ENCODE measurements at regions not wholly inside any gene's neighbourhood (a gene's known extent, or its start where the extent isn't known, plus 50 kb on each side); places are given as distances from the start of the nearest gene placed in this dataset.

DNA sequence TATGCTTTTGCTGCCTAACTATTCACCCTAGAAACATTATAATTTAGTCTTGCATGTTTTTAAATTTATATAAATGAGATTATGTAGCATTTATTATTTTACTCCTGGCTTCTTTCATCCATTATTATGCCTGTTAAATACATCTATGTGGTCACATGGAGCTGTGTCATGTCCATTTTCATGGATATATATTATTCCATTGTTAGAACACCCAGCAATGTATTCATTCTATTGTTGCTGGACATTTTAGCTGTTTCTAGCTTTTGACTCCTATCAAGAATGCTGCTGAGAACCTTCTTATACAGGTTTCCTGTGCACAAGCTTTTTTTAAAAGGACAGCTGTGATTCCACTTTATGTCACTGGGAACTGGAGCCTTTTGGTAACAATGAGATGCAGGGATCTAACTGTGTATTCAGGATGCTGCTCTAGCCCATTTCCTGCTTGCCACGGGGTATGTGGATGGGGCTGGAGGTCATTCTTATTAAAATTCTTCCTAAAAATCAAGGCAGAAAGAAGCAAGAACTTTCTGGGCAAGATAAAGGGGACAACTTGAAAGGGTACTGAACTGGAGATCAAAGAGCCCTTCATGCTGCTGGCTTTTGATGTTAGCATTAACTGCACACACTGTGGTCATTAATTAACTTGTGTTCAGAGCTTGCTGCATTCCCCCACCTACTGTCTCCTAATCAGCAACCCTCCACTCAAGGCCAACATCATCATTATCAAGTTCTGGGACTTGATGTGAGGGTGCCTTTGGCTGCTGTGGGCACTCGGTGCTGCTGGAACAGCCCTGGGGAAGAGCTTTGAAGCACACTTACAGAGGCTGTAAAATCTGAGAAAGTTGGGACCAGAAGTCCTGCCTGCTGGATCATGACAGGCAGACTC is 96.6 kb upstream of the AKIRIN2 start:
- no peak for DNase-seq

DNA sequence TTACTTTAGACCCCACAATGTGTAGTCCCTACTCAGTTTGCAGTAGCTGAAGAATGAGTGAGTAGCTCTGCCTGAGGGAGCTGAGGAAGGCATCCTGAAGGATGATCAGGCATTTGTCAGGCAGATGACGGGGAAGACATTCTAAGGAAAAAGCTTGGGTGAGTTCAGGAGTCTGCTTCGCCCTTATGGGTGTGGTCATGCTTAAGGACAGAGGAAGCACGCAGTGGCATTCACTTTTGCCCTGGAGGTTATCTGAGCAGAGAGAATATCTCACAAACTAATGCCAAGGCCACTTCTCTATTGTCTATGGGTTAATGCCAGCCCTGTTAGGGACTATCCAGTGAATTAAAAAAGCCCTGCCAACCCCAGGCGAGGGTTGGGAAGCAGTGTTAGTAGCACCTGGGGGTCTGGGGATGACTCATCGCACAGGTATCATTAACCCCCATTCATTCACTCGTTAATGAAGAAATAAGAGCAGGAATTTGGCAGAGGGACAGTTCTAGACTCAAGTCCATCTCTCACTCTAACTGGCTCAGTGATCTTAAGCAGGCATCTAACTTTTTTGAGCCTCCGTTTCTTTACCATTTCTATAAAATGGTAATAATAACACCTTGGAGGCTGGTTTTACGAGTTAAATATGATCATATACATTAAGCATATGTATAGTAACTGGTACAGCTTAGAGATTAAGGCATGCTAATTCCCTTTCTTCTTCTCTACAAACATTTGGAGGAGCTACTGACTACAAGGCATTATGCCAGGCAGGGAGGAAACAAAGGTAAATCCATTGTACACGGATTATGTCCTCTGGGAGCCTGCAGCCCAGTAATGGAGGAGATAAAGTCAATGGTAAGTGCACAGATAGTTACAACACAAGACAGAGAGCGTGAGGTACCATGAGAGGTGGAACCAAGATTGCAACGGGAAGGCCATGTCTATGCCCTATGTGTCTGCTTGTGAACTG is 93.2 kb upstream of the AKIRIN2 start:
- DNase-seq: no peak

DNA sequence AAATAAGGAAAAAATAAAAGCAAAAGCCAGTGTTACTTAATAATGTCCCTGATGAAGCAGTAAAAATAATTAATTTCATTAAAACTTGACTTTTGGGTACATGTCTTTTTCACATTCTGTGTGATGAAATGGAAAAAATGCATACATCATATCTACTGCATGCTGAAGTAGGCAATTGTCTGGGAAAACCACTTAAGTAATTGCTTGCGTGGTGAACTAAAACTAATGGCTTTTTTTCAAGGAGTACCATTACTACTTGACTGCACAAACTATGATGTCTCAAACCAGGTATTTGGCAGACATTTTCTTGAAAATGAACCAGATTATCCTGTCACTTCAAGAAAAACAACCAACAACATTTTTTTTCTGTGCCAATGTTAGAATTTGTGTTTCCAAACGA is 91.3 kb upstream of the AKIRIN2 start:
- no peak for DNase-seq

DNA sequence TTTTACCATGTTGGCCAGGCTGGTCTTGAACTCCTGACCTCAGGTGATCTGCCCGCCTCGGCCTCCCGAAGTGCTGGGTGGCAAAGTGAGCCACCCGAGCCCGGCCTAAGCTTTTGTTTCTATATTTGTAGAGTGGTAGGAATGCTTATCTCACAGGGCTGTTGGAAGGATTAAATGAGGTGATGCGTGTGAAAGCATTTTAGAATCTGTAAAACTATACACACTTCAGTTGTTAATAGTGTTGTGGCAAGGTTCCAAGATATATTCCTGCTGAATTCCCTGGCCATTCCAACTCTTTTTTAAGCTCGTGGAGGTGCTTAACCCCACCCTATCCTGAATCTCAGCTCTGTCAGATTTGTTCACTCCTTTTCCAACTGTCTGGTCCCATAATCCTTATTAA is 89.9 kb upstream of the AKIRIN2 start:
- no peak for DNase-seq

DNA sequence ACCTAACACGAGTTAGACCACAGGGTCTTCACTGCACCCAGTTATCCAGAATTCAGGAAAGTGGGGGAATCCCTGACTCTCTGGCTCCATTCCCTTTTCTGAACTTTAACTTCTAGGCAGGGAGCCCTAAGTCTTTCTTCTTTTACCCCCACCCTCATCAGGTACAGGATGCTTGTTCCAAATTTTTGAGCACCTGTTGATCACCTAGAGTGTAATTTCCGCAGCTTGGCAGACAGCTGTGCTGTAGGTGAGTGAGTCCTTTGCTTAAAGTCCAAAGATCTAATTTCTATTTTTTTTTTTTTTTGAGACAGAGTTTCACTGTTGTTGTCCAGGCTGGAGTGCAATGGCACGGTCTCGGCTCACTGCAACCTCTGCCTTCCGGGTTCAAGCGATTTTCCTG is 89.5 kb upstream of the AKIRIN2 start:
- DNase-seq: no peak

DNA sequence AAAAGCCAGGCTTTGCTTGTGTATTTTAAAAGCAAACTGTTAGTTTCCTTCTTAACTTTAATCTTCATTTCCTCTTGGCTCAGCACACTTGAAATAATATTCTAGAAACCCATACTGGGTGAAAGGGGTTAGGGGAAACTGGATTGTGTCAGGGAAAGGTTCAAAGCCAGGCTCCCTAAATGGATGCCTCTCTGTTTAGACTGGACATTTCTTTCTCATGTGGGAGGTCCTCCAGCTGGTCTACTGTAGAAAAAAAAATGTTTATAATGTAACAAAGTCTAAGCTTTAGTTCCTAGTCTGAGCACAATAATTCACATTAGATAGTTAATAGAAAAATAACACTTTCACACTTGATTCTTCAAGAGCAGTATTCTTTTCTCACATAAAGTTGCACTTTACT is 89.0 kb upstream of the AKIRIN2 start:
- no peak for DNase-seq

DNA sequence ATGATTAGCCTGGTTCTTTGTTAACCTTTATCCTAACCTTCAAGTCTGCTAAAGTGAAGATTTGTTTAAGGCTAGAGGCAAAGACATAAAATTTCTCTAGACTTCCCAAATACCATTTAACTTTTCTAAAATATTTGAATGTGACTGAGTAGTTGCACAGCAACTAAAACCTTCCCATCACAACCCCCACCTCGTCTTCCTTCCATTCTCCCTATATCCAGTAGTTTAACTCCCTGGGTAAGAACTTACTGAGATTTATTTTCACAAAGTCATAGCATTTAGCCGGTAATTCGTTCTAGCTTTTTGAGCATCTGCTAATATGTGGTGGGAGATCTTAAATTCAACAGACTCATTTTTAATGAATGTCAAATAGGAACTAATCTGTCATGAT is 87.9 kb upstream of the AKIRIN2 start:
- DNase-seq: no peak

DNA sequence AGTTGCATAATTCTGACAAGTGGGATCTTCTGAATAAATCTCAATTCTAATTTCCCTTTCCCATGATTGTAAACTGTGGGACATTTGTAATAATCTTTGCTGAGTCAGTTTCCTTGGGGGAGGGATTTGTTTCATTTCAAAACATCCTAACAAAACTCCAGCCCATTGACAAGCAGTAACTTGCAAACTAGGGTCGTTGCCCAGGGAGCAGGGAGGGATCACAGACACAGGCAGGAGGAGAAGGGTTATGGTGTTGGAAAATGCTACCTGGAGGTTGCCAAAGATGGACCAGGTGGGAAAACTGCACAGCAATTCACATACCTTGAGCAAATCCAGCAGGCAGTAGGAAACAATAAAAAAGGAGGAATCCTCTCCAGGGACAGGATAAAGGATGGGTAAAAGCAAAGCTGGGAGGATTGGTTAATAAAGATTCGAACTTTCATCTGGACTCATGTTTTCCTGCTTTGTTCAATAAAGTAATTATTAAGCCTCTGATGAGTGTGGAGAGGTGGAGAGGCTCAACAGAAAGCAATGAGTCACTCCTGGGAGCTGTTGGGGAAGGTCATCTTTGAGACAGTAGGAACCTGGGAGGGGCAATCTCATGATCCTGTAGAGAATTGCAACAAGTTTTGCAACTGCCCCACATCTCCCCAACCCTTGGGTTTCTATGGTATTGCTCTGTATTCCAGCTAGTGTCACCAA is 87.3 kb upstream of the AKIRIN2 start:
- no peak for DNase-seq

DNA sequence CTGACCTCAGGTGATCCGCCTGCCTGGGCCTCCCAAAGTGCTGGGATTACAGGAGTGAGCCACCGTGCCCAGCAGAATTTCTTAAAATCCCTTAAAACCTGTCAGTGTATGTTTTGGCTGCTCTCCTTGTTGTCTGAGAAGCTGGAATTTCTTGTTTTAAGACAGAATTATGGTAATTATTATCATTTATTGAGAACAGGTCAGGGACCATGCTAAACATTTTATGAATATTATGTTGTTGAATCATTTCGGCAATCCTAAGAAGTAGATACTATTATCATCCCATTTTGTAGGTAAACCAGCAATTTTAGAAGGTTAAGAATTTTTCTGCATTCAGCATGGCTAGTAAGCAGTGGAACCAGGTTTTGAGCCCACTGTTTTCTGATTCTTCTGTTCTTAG is 86.1 kb upstream of the AKIRIN2 start:
- DNase-seq: no peak

DNA sequence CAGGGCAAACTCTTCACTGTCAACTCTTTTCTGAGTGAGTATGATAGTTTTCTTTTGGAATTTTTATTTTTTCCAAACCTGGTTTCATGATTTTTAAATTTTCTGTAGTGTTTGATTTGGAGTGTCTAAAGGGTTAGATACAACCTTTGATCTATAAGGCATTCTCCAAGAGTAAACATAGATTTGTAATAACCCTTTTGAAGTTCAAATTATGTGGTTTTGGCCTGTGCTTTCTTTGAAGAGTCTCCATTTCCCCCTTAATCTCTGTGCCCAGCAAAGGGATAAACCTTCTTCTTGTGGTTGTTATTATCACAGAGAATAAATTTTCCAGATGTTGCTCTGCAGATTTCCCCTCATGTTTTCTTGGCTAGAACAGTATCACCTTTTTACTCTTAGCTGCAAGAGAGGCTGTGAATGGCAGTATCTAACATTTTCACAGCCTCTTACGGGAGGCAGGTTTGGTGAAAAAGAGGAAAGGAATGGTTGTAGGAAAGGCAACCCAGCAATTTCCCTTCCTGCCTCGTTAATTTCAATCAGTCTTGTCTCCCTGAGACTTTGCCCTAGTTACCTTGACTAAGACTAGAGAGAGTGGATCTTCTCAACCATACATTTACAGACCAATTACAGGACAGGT is 83.3 kb upstream of the AKIRIN2 start:
- no peak for DNase-seq

DNA sequence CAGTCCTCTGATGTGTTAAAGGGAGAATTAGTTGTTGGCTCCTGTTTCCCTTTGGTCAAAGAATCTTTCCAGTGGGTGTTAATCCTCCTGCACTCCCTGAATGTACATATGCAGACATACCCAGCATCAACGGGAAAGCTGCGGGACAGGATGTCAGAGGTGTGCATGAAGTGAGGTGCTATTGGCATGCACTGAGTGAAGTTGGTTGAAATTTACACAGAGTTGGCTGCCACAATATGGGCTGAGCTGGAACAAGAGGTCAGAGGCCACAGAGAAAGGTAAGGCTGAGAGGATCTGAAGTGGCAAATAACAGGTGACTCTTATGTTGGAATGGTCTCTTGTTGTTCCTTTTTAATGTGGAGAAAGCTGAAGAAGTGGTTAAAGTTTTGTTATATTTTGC is 82.7 kb upstream of the AKIRIN2 start:
- no peak for DNase-seq

DNA sequence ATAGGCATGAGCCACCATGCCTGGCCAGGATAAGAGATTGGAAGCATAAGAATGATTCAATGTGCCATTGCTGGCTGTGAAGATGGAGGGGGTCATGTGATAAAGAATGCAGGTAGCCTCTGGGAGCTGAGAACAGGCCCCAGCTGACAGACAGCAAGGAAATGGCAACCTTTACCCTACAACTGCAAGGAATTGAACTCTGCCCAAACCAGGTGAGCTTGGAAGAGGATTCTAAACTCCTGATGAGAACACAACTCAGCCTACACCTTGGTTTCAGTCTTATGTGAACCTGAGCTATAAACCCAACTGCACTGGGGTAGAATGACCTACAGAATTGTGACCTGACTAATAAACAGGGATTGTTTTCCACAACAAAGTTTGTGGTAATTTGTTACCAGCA is 82.0 kb upstream of the AKIRIN2 start:
- no peak for DNase-seq

DNA sequence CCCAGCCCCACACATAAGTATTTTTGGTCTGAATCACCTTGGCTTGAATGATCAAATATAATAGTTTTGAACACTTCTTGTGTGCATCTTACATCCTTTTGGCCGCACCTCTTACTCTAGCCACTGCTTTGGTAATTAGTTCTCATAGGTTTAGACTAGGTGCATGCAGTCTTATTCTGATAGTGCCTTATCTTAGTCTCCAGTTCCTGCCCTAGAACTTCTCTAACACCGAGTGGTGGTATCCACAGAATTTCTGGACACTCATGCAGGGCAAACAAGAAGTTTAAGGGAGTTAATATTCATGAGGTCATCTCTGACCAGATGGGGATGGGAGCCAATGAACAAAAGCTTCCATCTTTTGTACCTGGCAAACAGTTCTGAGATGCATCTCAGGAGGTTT is 77.5 kb upstream of the AKIRIN2 start:
- no peak for DNase-seq

DNA sequence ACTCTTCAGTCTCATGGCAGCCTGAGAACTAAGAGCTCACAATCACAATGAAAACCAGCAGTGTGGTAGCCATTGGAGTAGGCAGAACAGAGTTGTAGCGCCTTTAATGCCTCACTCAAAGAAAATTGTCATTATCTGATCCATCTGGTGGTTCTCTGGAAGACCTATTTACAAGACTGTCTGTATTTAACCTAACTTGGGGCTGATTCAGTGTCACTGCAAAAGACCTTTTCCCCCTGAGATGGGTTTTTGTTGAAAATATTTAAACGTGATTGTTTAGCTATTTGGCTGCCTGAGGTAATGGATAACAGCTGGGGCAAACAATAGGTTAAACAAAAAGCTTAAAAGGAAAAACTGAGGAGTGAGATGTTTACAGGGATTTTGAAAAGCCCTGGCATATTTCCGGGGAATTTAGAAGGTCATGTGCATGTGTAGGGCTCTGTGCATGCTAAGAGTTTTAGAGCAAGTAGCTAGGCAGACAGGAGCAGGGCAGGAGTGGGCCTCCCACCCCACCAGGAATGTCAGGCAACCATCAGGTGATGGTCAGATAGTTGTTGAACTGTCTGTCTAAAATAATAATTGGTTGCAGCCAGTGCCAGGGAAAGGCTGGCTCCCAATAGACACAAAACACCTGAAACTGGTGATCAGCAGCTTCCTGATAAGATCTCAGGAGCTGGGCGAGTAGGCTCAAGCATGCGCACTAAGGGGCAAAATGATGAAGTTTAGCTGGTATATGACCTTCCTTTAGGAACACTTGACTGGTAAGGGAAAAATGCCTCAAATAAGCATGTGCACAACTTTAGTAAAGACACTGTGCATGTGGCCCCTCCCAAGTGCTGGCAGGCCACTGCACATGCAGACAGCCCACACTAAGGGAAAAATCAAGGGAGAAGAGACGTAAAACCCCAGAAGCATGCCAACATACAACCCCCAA is 70.8 kb upstream of the AKIRIN2 start:
- DNase-seq: no peak

DNA sequence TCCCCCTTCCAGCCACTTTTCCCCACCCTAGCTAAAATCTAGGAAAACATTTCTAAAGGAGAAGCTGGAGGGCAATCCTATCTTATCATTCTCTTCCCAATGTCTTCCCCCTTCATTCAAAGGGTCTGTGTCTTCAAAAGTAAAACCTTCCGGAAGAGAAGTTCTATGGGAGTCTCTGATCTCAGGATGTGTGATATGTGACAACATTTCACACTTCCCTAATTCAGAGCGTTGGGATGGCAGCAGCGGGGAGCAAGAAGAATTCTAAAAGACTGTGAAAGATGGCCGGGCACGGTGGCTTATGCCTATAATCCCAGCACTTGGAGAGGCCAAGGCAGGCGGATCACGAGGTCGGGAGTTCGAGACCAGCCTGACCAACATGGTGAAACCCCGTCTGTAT is 65.4 kb upstream of the AKIRIN2 start:
- DNase-seq: no peak

DNA sequence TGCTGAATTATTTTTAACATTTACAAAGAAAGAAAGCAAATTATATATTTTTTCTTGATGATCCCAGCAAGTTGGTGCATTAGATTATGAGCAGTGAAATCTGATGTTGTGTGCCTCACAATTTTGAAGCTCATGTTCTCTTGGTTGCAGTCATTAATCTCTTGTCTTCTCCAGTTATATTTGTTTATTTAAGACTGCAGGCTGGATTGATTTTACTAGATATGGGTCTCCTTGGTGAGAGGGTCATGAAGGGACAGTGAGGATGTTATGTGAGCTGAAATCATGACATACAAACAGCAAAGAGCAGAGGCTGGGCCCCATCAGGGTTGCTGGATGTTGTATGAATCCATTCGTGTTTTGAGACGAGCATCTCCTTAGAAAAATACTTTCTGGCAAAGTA is 64.2 kb upstream of the AKIRIN2 start:
- DNase-seq: no peak

DNA sequence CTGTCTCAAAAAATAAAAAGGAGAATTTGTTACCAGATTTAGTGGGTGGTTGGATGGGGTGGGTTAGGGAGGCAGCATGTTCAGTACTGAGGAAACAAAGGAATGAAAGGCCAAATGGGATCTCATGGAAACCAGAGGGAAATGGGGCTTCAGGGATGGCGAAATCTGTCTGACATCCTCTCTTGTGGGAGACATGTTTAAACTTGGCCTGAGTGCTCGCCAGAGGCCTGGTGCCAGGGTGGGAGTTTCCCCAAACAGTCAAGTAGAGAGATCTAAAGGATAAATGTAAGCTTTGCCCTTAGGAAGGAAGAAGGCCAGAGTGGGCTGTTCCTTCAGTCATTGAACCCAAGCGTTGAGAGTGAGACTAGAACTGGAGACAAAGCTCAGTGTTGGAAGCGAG is 61.9 kb upstream of the AKIRIN2 start:
- DNase-seq: no peak

DNA sequence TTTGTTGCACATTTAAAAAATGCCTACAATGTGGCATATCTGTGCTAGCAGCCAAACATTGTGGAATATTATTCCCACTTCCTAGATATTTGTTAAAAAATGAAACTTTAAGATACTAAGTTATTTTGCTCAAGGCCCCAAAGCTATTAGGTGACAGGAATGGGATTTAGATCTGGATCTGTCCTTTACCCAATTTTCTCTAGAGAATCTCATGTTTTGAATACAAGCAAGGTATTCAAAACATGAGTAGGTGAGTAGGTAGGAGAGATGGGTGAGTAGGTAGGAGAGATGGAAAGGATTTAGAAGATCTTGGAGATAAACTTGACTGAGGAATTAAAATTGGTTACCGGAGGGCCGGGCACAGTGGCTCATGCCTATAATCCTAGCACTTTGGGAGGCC is 61.2 kb upstream of the AKIRIN2 start:
- DNase-seq: no peak

DNA sequence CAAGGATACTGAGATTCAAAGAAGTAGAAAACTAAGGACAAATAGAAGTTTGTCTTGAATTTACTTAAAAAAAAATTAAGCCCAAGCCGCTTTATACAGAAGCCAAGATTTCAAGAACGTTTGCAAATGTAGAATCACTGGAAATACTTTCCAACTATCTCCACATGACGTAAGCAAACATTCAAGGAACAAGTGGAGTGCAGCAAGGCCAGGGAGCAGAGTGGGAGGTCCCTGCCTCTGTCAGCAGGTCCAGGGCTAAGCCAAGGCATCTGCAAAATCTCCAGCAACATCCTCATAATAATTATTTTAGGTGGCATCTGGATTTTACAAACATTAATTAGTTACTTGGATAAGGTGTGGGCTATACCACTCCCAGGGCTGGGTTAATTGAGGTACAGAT is 60.1 kb upstream of the AKIRIN2 start:
- no peak for DNase-seq

DNA sequence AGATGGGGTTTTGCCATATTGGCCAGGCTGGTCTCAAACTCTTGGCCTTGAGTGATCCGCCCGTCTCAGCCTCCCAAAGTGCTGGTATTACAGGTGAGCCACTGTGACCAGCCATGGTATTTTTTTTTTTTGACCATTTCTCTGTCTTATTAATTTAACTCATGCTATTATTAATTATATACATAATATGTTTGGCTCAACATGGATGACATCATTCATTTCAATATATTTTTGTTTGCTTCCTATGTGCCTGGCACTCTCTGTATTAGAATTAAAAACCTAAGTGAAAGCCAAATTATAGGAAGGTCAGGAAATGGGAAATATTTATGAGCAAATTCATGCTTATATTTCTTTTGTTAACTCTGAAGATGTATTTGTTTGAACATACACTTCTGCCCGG is 55.8 kb upstream of the AKIRIN2 start:
- DNase-seq: no peak

DNA sequence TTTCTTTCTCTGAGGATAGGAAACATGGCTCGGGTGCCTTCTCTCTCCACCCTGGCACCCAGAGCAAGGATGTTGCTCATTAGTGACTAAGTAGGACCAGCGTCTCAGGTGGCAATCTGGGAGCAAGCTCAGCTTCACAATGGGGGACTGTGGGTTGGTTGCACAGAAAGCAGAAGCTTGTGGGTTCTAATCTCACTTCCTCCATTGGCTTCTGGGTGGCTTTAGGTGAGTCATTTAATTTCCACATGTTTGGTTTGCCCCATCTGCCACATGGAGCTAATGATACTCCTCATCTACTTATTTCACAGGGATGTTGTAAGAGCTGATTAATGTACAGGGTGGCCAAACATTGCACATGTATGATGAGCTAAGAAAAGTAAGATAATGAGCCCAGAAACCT is 54.8 kb upstream of the AKIRIN2 start:
- no peak for DNase-seq
